ENCODE measurements at regions not wholly inside any gene's neighbourhood (a gene's known extent, or its start where the extent isn't known, plus 50 kb on each side); places are given as distances from the start of the nearest gene placed in this dataset.

- peaks cover 14% of the 10 kb centered on the region for H3F3A ChIP-seq (ENCODE audit: low read length, unreplicated experiment)
- no peaks in the 10 kb centered on the region for H3K9me3 ChIP-seq (ENCODE audit: low read length)
- no peak overlapping the region for H2AFZ ChIP-seq (ENCODE audit: low read length)
- TF ChIP-seq CTCF (conservative IDR thresholded peaks at IDR 0.05; ENCODE audit: low read depth, low read length) = peak; percentile 19; the same call in 1 of the 2 replicates
- TF ChIP-seq EZH2 (IDR thresholded peaks at IDR 0.05; ENCODE audit: low read length, unreplicated experiment) = no peak
- H3K79me2 ChIP-seq (ENCODE audit: low read length) = no peaks in the 10 kb centered on the region
- H3K36me3 ChIP-seq (ENCODE audit: low read depth, low read length) = no peaks in the 10 kb centered on the region
- no peak overlapping the region for H3K4me3 ChIP-seq (ENCODE audit: low read length)
- H3K9me2 ChIP-seq (replicated peaks; ENCODE audit: low read length) = no peaks in the 10 kb centered on the region
- ChIA-PET CTCF (no interaction called here), POLR2A (ENCODE audit: unreplicated experiment) (no interaction called here)
- H3K4me1 ChIP-seq (ENCODE audit: insufficient read depth, low read length) = peaks cover 31% of the 10 kb centered on the region
- peak overlapping the region; percentile 82 for H3K27ac ChIP-seq (ENCODE audit: low read length)
- peak; percentile 85 for ATAC-seq
- no peaks in the 10 kb centered on the region for H3K27me3 ChIP-seq (ENCODE audit: low read length)
- intact Hi-C loops (cut with micrococcal nuclease) = loop anchor here (5.0 to 10.0 kb wide), 5 partner anchors 63 to 560 kb away; partner anchors contain the start of gene RND3
- peak; percentile 87 for DNase-seq
- BruUV-seq (replicated peaks) = no TSS peak
- H3K4me2 ChIP-seq (ENCODE audit: low read length) = peak overlapping the region; percentile 34
- 0 out of 2 replicates have a peak overlapping the region, but pooled peaks have one; percentile 26 for H3K9ac ChIP-seq (ENCODE audit: low read length)
- no peaks in the 10 kb centered on the region for H4K20me1 ChIP-seq (ENCODE audit: low read length)
Observed at GRCh38 chr2:149924549-149925213, 337.1 kb upstream of the MMADHC start.

- H2AFZ ChIP-seq (ENCODE audit: low read length) = peak overlapping the region; percentile 50
- peak overlapping the region; percentile 34 for H3K4me2 ChIP-seq (ENCODE audit: low read length)
- ATAC-seq (no peak), DNase-seq (peak; percentile 61)
- H4K20me1 ChIP-seq (ENCODE audit: low read length) = no peaks in the 10 kb centered on the region
- H3K9me3 ChIP-seq (ENCODE audit: low read length) = no peaks in the 10 kb centered on the region
- no peak overlapping the region for H3K4me3 ChIP-seq (ENCODE audit: low read length)
- no peaks in the 10 kb centered on the region for H3K27me3 ChIP-seq (ENCODE audit: low read length)
- BruUV-seq (replicated peaks) = no TSS peak
- ChIA-PET POLR2A (ENCODE audit: unreplicated experiment) (no interaction called here), CTCF (no interaction called here)
- H3K79me2 ChIP-seq (ENCODE audit: low read length) = no peaks in the 10 kb centered on the region
- no peak for TF ChIP-seq EZH2phosphoT487 (IDR thresholded peaks at IDR 0.05; ENCODE audit: borderline replicate concordance, low read length)
- TF ChIP-seq CTCF (conservative IDR thresholded peaks at IDR 0.05; ENCODE audit: low read depth, low read length) = no peak
- no peak for TF ChIP-seq EZH2 (IDR thresholded peaks at IDR 0.05; ENCODE audit: low read length, unreplicated experiment)
- intact Hi-C loops (cut with micrococcal nuclease) = loop anchor here (5.0 to 10.0 kb wide), 5 partner anchors 63 to 561 kb away; partner anchors contain the start of gene RND3
- H3F3A ChIP-seq (ENCODE audit: low read length, unreplicated experiment) = peaks cover 14% of the 10 kb centered on the region
- H3K36me3 ChIP-seq (ENCODE audit: low read depth, low read length) = no peaks in the 10 kb centered on the region
- H3K4me1 ChIP-seq (ENCODE audit: insufficient read depth, low read length) = peaks cover 31% of the 10 kb centered on the region
- no peaks in the 10 kb centered on the region for H3K9me2 ChIP-seq (replicated peaks; ENCODE audit: low read length)
- peak overlapping the region; percentile 82 for H3K27ac ChIP-seq (ENCODE audit: low read length)
- H3K9ac ChIP-seq (ENCODE audit: low read length) = 0 out of 2 replicates have a peak overlapping the region, but pooled peaks have one; percentile 26
Observed at GRCh38 chr2:149924028-149924427, 336.5 kb upstream of the MMADHC start.

Data from PC-3 (cell line).